ENCODE measurements at regions not wholly inside any gene's neighbourhood (a gene's known extent, or its start where the extent isn't known, plus 50 kb on each side); places are given as distances from the start of the nearest gene placed in this dataset.

GRCh38 chr15:53414167-53414566 lies 345.3 kb downstream of the WDR72 start:
- H3K27ac Mint-ChIP-seq = no peak overlapping the region
- no peak overlapping the region for H3K4me3 Mint-ChIP-seq
- no peaks in the 10 kb centered on the region for H3K27me3 Mint-ChIP-seq (ENCODE audit: low read depth)
- H3K36me3 Mint-ChIP-seq (ENCODE audit: low read depth) = no peaks in the 10 kb centered on the region
- no peaks in the 10 kb centered on the region for H3K4me1 Mint-ChIP-seq
- H3K9me3 Mint-ChIP-seq = no peaks in the 10 kb centered on the region
- TF ChIP-seq CTCF (IDR thresholded peaks at IDR 0.05; ENCODE audit: unreplicated experiment in 3 of 3) = no peak

- TF ChIP-seq CTCF (IDR thresholded peaks at IDR 0.05; ENCODE audit: unreplicated experiment in 3 of 3) = no peak
- H3K9me3 Mint-ChIP-seq = no peaks in the 10 kb centered on the region
- H3K36me3 Mint-ChIP-seq (ENCODE audit: low read depth) = no peaks in the 10 kb centered on the region
- H3K4me1 Mint-ChIP-seq = no peaks in the 10 kb centered on the region
- H3K27me3 Mint-ChIP-seq (ENCODE audit: low read depth) = no peaks in the 10 kb centered on the region
- H3K27ac Mint-ChIP-seq = no peak overlapping the region
- no peak overlapping the region for H3K4me3 Mint-ChIP-seq
Observed at GRCh38 chr15:53412542-53412941, 346.9 kb downstream of the WDR72 start.

GRCh38 chr15:53404930-53405493 lies 354.5 kb downstream of the WDR72 start:
- H3K27ac Mint-ChIP-seq = no peak overlapping the region
- H3K4me1 Mint-ChIP-seq = no peaks in the 10 kb centered on the region
- H3K36me3 Mint-ChIP-seq (ENCODE audit: low read depth) = no peaks in the 10 kb centered on the region
- no peak for TF ChIP-seq CTCF (IDR thresholded peaks at IDR 0.05; ENCODE audit: unreplicated experiment in 3 of 3)
- no peaks in the 10 kb centered on the region for H3K9me3 Mint-ChIP-seq
- H3K4me3 Mint-ChIP-seq = no peak overlapping the region
- peaks cover 8% of the 10 kb centered on the region for H3K27me3 Mint-ChIP-seq (ENCODE audit: low read depth)

GRCh38 chr15:53401503-53401902 lies 358.0 kb downstream of the WDR72 start:
- Mint-ChIP-seq H3K9me3 (no peaks in the 10 kb centered on the region), H3K36me3 (ENCODE audit: low read depth) (no peaks in the 10 kb centered on the region), H3K27ac (no peak overlapping the region), H3K4me1 (no peaks in the 10 kb centered on the region), H3K27me3 (ENCODE audit: low read depth) (peaks cover 8% of the 10 kb centered on the region), H3K4me3 (no peak overlapping the region)
- TF ChIP-seq CTCF (IDR thresholded peaks at IDR 0.05; ENCODE audit: unreplicated experiment in 3 of 3) = no peak

- Mint-ChIP-seq H3K27ac (no peak overlapping the region), H3K4me1 (no peaks in the 10 kb centered on the region), H3K27me3 (ENCODE audit: low read depth) (peaks cover 8% of the 10 kb centered on the region), H3K36me3 (ENCODE audit: low read depth) (no peaks in the 10 kb centered on the region), H3K9me3 (no peaks in the 10 kb centered on the region), H3K4me3 (no peak overlapping the region)
- no peak for TF ChIP-seq CTCF (IDR thresholded peaks at IDR 0.05; ENCODE audit: unreplicated experiment in 3 of 3)
Observed at GRCh38 chr15:53400986-53401385, 358.5 kb downstream of the WDR72 start.

GRCh38 chr15:53397041-53397616 lies 362.3 kb downstream of the WDR72 start:
- Mint-ChIP-seq H3K27ac (no peak overlapping the region), H3K4me1 (peaks cover 5% of the 10 kb centered on the region), H3K9me3 (no peaks in the 10 kb centered on the region), H3K36me3 (ENCODE audit: low read depth) (no peaks in the 10 kb centered on the region), H3K4me3 (no peak overlapping the region), H3K27me3 (ENCODE audit: low read depth) (no peaks in the 10 kb centered on the region)
- TF ChIP-seq CTCF (IDR thresholded peaks at IDR 0.05; ENCODE audit: unreplicated experiment in 3 of 3) = no peak

All from nephron (organoid).